ENCODE measurements at regions not wholly inside any gene's neighbourhood (a gene's known extent, or its start where the extent isn't known, plus 50 kb on each side); places are given as distances from the start of the nearest gene placed in this dataset.

GRCh38 chr6:14468647-14469321, 351.2 kb downstream of the CD83 start:
- Histone ChIP-seq H3K9me2 (ENCODE audit: insufficient read depth) (no peaks in the 10 kb centered on the region), H3K27ac (ENCODE audit: low read depth, low read length) (no peak overlapping the region), H3K27me3 (ENCODE audit: insufficient read depth, low read length) (no peaks in the 10 kb centered on the region), H3K79me2 (ENCODE audit: insufficient read depth, low read length) (no peaks in the 10 kb centered on the region), H3K36me3 (ENCODE audit: control insufficient read depth in 1 of 2, insufficient read depth in 2 of 2, low read length in 2 of 2) (no peaks in the 10 kb centered on the region), H4K20me1 (ENCODE audit: insufficient read depth) (no peaks in the 10 kb centered on the region), H2AFZ (ENCODE audit: low read depth, low read length, poor library complexity, severe bottlenecking) (no peak overlapping the region), H3K9me3 (ENCODE audit: control insufficient read depth in 1 of 2, insufficient read depth in 1 of 2, low read depth in 1 of 2, low read length in 2 of 2) (no peaks in the 10 kb centered on the region), H3K4me1 (ENCODE audit: control insufficient read depth in 1 of 2, insufficient read depth in 2 of 2, low read length in 2 of 2) (no peaks in the 10 kb centered on the region), H3K9ac (ENCODE audit: low read length) (no peak overlapping the region), H3K4me3 (replicated peaks in 1 of 2; ENCODE audit: low read depth in 1 of 2, low read length in 2 of 2) (no peak overlapping the region), H3K4me2 (ENCODE audit: low read length) (no peak overlapping the region)
- ChIA-PET RAD21 (ENCODE audit: low non-redundant PET in 1 of 2, low total read pairs in 2 of 2, uncharacterized antibody in 2 of 2, unreplicated experiment in 2 of 2) (no interaction called here), CTCF (no interaction called here), POLR2A (no interaction called here)
- no peak for DNase-seq (ENCODE audit: low read depth, low spot score)
- TF ChIP-seq EZH2phosphoT487 (IDR thresholded peaks at IDR 0.05; ENCODE audit: borderline replicate concordance) (no peak), SRF (IDR thresholded peaks at IDR 0.05; ENCODE audit: low read depth) (no peak), CEBPB (IDR thresholded peaks at IDR 0.05; ENCODE audit: low read depth) (no peak), ZFX (IDR thresholded peaks at IDR 0.05) (no peak), ELF1 (IDR thresholded peaks at IDR 0.05; ENCODE audit: borderline replicate concordance, low read depth) (no peak), REST (IDR thresholded peaks at IDR 0.05; ENCODE audit: low read depth) (no peak), POLR2A (IDR thresholded peaks at IDR 0.05; ENCODE audit: borderline replicate concordance, extremely low read depth, insufficient read depth, insufficient read length) (no peak), TCF7L2 (IDR thresholded peaks at IDR 0.05; ENCODE audit: borderline replicate concordance, extremely low read depth, insufficient read depth, insufficient read length) (no peak), FOSL1 (IDR thresholded peaks at IDR 0.05; ENCODE audit: low read depth) (no peak), SIN3A (IDR thresholded peaks at IDR 0.05; ENCODE audit: low read depth) (no peak), RAD21 (IDR thresholded peaks at IDR 0.05; ENCODE audit: low read depth) (no peak)
- intact Hi-C loops (cut with micrococcal nuclease) = no loop called here
- no peak for ATAC-seq
- BruUV-seq (replicated peaks) = no TSS peak

Measured in HCT116 (cell line).